Right kidney (tissue), 1 donor: ENCODE measurements at regions not wholly inside any gene's neighbourhood (a gene's known extent, or its start where the extent isn't known, plus 50 kb on each side); places are given as distances from the start of the nearest gene placed in this dataset.
A peak's percentile ranks its signal among the peaks of the same experiment; 100 is the strongest.
"Not testable (repeated sequence)": the region's sequence is repeated elsewhere in the genome, so short reads cannot be mapped to it uniquely, and the experiment has no call there.

ENCODE experiments used
- DNase-seq: peaks from one replicate; pipeline ENCODE4 v3.0.0-alpha.2; 2016

GRCh38 chr4:127501103-127501502 lies 131.7 kb upstream of the INTU start:
- no peak for DNase-seq

GRCh38 chr4:127503111-127503510 lies 129.6 kb upstream of the INTU start:
- no peak for DNase-seq

GRCh38 chr4:127505203-127505602 lies 127.6 kb upstream of the INTU start:
- peak; percentile 24 for DNase-seq

- DNase-seq, result no peak
Measured at GRCh38 chr4:127506283-127506682, 126.5 kb upstream of the INTU start.

- no peak for DNase-seq
Measured at GRCh38 chr4:127509155-127509554, 123.6 kb upstream of the INTU start.

- not testable (repeated sequence) for DNase-seq
Measured at GRCh38 chr4:127512672-127513071, 120.1 kb upstream of the INTU start.

- not testable (repeated sequence) for DNase-seq
Measured at GRCh38 chr4:127515259-127515658, 117.5 kb upstream of the INTU start.

- no peak for DNase-seq
Measured at GRCh38 chr4:127518046-127518445, 114.7 kb upstream of the INTU start.

GRCh38 chr4:127521463-127521862 lies 111.3 kb upstream of the INTU start:
- DNase-seq, result no peak

- no peak for DNase-seq
Measured at GRCh38 chr4:127523369-127523768, 109.4 kb upstream of the INTU start.

- DNase-seq, result no peak
Measured at GRCh38 chr4:127525608-127526007, 107.1 kb upstream of the INTU start.

- DNase-seq, result no peak
Measured at GRCh38 chr4:127528302-127528701, 104.5 kb upstream of the INTU start.

- not testable (repeated sequence) for DNase-seq
Measured at GRCh38 chr4:127529879-127530278, 102.9 kb upstream of the INTU start.

- peak; percentile 9 for DNase-seq
Measured at GRCh38 chr4:127533028-127533700, 99.6 kb upstream of the INTU start.

GRCh38 chr4:127534041-127534825 lies 98.5 kb upstream of the INTU start:
- DNase-seq, result no peak

- no peak for DNase-seq
Measured at GRCh38 chr4:127538016-127538415, 94.7 kb upstream of the INTU start.

GRCh38 chr4:127540497-127541025 lies 92.2 kb upstream of the INTU start:
- DNase-seq, result no peak

- no peak for DNase-seq
Measured at GRCh38 chr4:127545271-127545670, 87.5 kb upstream of the INTU start.

- DNase-seq, result no peak
Measured at GRCh38 chr4:127548990-127549925, 83.5 kb upstream of the INTU start.

- no peak for DNase-seq
Measured at GRCh38 chr4:127555106-127555505, 77.7 kb upstream of the INTU start.

GRCh38 chr4:127558088-127558487 lies 74.7 kb upstream of the INTU start:
- DNase-seq, result no peak
